Neural progenitor cell (in vitro differentiated cells): ENCODE measurements at regions not wholly inside any gene's neighbourhood (a gene's known extent, or its start where the extent isn't known, plus 50 kb on each side); places are given as distances from the start of the nearest gene placed in this dataset.

Experiments used
- CTCF ChIP-seq: fragments of 200-600 bp; sonication (generic); IDR thresholded peaks from 2 replicates; pipeline ENCODE4 v1.5.1; 2017; ENCODE audit warnings: antibody characterized with exemption, mild to moderate bottlenecking
- EZH2phosphoT487 ChIP-seq: fragments of 200-600 bp; sonication (generic); IDR thresholded peaks from 2 replicates; pipeline ENCODE4 v1.6.1; 2017; ENCODE audit warnings: antibody characterized with exemption

- TF ChIP-seq CTCF (no peak), EZH2phosphoT487 (no peak)
Measured at GRCh38 chr7:15995027-15995426, 308.5 kb upstream of the MEOX2 start.
